ENCODE measurements at regions not wholly inside any gene's neighbourhood (a gene's known extent, or its start where the extent isn't known, plus 50 kb on each side); places are given as distances from the start of the nearest gene placed in this dataset.

DNA sequence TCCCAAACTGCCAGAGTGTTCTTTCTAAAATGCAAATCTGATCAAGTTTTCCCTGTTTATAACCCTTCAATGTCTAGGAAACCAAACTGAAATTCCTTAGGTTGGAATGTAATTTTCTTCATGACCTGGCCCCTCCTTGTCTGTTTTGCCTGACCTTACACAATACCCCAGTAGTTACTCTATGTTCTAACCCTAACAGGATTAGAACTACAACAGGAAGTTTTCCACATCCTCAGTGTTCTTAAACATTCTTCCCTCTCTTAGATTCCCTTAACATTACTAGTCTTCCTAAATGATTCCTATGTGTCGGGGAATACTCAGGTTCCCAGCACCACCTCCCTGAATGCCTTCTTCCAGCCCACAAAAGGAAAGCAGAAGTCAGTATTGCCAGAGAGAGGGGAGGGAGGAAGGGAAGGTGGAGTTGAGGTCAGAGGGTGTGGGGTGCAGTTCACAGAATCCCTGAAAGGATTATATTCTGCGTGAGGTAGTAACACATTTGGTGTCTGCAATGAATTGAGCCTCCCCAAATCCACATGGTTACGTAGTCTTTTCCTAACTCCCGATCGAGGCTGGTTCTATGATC lies 72.6 kb downstream of the BBS10 start (continued):
- TF ChIP-seq FOXS1 (CRISPR knock-in tag; IDR thresholded peaks at IDR 0.05), result no peak
- TF ChIP-seq MAZ (IDR thresholded peaks at IDR 0.05; ENCODE audit: borderline replicate concordance, low read depth, low read length), result no peak
- TF ChIP-seq, protein P1, sequence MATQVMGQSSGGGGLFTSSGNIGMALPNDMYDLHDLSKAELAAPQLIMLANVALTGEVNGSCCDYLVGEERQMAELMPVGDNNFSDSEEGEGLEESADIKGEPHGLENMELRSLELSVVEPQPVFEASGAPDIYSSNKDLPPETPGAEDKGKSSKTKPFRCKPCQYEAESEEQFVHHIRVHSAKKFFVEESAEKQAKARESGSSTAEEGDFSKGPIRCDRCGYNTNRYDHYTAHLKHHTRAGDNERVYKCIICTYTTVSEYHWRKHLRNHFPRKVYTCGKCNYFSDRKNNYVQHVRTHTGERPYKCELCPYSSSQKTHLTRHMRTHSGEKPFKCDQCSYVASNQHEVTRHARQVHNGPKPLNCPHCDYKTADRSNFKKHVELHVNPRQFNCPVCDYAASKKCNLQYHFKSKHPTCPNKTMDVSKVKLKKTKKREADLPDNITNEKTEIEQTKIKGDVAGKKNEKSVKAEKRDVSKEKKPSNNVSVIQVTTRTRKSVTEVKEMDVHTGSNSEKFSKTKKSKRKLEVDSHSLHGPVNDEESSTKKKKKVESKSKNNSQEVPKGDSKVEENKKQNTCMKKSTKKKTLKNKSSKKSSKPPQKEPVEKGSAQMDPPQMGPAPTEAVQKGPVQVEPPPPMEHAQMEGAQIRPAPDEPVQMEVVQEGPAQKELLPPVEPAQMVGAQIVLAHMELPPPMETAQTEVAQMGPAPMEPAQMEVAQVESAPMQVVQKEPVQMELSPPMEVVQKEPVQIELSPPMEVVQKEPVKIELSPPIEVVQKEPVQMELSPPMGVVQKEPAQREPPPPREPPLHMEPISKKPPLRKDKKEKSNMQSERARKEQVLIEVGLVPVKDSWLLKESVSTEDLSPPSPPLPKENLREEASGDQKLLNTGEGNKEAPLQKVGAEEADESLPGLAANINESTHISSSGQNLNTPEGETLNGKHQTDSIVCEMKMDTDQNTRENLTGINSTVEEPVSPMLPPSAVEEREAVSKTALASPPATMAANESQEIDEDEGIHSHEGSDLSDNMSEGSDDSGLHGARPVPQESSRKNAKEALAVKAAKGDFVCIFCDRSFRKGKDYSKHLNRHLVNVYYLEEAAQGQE (IDR thresholded peaks at IDR 0.05), result no peak

DNA sequence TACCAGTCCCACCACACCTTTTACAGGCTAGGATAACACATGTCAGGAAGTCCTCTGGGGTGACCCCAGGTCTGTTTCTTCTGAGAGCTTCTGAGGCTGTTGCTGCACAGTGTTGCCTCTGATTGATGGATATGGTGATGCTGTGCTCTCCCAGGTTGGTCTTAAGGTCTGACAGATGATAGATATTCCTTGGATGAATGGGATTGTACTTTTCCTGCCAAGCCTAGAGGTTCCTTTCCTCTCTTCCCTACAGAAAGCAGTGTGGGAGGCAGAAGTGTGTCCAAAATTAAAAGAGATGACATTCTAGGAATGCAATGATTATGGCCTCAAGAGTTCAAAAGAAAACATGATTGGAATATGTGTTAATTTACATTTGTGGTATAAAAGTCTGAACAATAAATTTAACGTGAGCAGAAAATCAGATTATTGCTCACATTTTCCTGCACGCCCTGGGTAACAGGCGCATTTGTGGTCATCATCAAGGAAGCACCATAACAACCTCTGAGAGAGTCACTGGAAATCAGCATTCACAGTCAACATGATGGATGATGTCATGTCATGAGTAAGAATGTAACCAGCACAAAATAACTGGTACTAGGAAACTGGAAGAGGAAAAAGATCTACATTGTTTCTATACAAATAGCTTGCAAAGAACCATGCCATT lies 73.7 kb downstream of the BBS10 start:
- FAIRE-seq, result no peak

DNA sequence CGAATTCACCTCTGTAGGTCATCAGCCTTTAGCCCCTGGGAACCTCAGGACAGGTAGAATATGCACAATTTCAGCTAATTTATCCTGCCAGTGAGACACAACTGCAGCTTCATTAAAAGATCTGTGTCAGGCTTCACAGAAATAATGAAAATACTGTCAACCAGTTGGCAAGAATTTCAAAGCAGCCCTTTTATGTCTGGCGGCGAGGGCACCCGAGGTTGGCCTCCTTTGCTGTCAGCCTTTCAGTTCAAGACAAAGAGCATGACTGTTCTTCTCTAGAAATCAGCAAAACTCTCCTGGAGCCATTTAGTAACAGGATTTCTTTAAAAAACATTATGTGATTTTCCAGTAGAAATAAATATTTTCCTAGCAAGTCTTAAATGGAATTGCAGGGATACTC lies 75.9 kb downstream of the BBS10 start:
- ChIA-PET POLR2A (no interaction called here), CTCF (no interaction called here)
- TF ChIP-seq BHLHE40 (IDR thresholded peaks at IDR 0.05; ENCODE audit: low read depth, low read length) (no peak), ZC3H11A (IDR thresholded peaks at IDR 0.05) (no peak), FOXS1 (CRISPR knock-in tag; IDR thresholded peaks at IDR 0.05) (no peak), EHMT2 (IDR thresholded peaks at IDR 0.05; ENCODE audit: low read depth) (no peak), SMC3 (IDR thresholded peaks at IDR 0.05) (no peak), JUNB (IDR thresholded peaks at IDR 0.05) (no peak), MAZ (IDR thresholded peaks at IDR 0.05; ENCODE audit: borderline replicate concordance, low read depth, low read length) (no peak), HOXB13 (CRISPR knock-in tag; IDR thresholded peaks at IDR 0.05; ENCODE audit: low read depth) (no peak), KDM1A (IDR thresholded peaks at IDR 0.05; ENCODE audit: low read depth) (no peak), MAFK (IDR thresholded peaks at IDR 0.05; ENCODE audit: partially characterized antibody) (no peak), HOXB5 (CRISPR knock-in tag; IDR thresholded peaks at IDR 0.05) (no peak), TFCP2L1 (CRISPR knock-in tag; IDR thresholded peaks at IDR 0.05) (no peak), POLR2AphosphoS2 (conservative IDR thresholded peaks at IDR 0.05; ENCODE audit: low read length) (no peak)
- TF ChIP-seq, protein P2, sequence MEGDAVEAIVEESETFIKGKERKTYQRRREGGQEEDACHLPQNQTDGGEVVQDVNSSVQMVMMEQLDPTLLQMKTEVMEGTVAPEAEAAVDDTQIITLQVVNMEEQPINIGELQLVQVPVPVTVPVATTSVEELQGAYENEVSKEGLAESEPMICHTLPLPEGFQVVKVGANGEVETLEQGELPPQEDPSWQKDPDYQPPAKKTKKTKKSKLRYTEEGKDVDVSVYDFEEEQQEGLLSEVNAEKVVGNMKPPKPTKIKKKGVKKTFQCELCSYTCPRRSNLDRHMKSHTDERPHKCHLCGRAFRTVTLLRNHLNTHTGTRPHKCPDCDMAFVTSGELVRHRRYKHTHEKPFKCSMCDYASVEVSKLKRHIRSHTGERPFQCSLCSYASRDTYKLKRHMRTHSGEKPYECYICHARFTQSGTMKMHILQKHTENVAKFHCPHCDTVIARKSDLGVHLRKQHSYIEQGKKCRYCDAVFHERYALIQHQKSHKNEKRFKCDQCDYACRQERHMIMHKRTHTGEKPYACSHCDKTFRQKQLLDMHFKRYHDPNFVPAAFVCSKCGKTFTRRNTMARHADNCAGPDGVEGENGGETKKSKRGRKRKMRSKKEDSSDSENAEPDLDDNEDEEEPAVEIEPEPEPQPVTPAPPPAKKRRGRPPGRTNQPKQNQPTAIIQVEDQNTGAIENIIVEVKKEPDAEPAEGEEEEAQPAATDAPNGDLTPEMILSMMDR (IDR thresholded peaks at IDR 0.05), result no peak
- TF ChIP-seq, protein P3, sequence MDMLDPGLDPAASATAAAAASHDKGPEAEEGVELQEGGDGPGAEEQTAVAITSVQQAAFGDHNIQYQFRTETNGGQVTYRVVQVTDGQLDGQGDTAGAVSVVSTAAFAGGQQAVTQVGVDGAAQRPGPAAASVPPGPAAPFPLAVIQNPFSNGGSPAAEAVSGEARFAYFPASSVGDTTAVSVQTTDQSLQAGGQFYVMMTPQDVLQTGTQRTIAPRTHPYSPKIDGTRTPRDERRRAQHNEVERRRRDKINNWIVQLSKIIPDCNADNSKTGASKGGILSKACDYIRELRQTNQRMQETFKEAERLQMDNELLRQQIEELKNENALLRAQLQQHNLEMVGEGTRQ (IDR thresholded peaks at IDR 0.05), result no peak
- Histone ChIP-seq H3K4me1 (no peaks in the 10 kb centered on the region), H3K4me2 (no peak overlapping the region), H3K9me3 (no peaks in the 10 kb centered on the region), H3K4me3 (no peak overlapping the region), H3K27ac (no peak overlapping the region)
- WGBS (ENCODE audit: missing lambda C conversion rate), result 70% methylated on average over 4 of the region's 4 CpGs
- ATAC-seq, result no peak
- no peak for DNase-seq (ENCODE audit: low read depth in 1 of 2, low spot score in 1 of 2)
- FAIRE-seq, result no peak

More for the DNA sequence above, 73.7 kb downstream of the BBS10 start:
- 84% methylated on average over 3 of the region's 3 CpGs for WGBS (ENCODE audit: missing lambda C conversion rate)
- CTCF ChIA-PET, result no interaction called here
- Histone ChIP-seq H3K9me3 (no peaks in the 10 kb centered on the region), H3K27ac (no peak overlapping the region; a peak in 1 of 6 replicates), H3K4me3 (no peak overlapping the region), H3K4me2 (no peak overlapping the region), H3K4me1 (no peaks in the 10 kb centered on the region)
- DNase-seq (ENCODE audit: low read depth in 1 of 2, low spot score in 1 of 2) (no peak), ATAC-seq (no peak)
- POLR2A ChIA-PET, result no interaction called here
- TF ChIP-seq RARB (CRISPR knock-in tag; IDR thresholded peaks at IDR 0.05), result no peak
- TF ChIP-seq, protein P4, sequence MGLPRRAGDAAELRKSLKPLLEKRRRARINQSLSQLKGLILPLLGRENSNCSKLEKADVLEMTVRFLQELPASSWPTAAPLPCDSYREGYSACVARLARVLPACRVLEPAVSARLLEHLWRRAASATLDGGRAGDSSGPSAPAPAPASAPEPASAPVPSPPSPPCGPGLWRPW (IDR thresholded peaks at IDR 0.05), result no peak
- no peak for TF ChIP-seq JUNB (IDR thresholded peaks at IDR 0.05)
- no peak for TF ChIP-seq ZNF302 (CRISPR knock-in tag; IDR thresholded peaks at IDR 0.05)
- no peak for TF ChIP-seq MAFK (IDR thresholded peaks at IDR 0.05; ENCODE audit: partially characterized antibody)
- no peak for TF ChIP-seq GATA3 (IDR thresholded peaks at IDR 0.05; ENCODE audit: borderline replicate concordance)
- TF ChIP-seq, protein P2 (IDR thresholded peaks at IDR 0.05), result no peak
- TF ChIP-seq, protein P5, sequence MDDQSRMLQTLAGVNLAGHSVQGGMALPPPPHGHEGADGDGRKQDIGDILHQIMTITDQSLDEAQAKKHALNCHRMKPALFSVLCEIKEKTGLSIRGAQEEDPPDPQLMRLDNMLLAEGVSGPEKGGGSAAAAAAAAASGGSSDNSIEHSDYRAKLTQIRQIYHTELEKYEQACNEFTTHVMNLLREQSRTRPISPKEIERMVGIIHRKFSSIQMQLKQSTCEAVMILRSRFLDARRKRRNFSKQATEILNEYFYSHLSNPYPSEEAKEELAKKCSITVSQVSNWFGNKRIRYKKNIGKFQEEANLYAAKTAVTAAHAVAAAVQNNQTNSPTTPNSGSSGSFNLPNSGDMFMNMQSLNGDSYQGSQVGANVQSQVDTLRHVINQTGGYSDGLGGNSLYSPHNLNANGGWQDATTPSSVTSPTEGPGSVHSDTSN (IDR thresholded peaks at IDR 0.05), result no peak
